ENCODE measurements at regions not wholly inside any gene's neighbourhood (a gene's known extent, or its start where the extent isn't known, plus 50 kb on each side); places are given as distances from the start of the nearest gene placed in this dataset.
A peak's percentile ranks its signal among the peaks of the same experiment; 100 is the strongest.
"Not testable (repeated sequence)": the region's sequence is repeated elsewhere in the genome, so short reads cannot be mapped to it uniquely, and the experiment has no call there.

- intact Hi-C loops (cut with micrococcal nuclease): no loop called here
- no TSS peak for BruUV-seq (replicated peaks)
- Histone ChIP-seq H3K27me3 (ENCODE audit: low read length) (no peaks in the 10 kb centered on the region), H3K36me3 (ENCODE audit: low read depth, low read length) (no peaks in the 10 kb centered on the region), H3K9me3 (ENCODE audit: low read length) (no peaks in the 10 kb centered on the region), H3K27ac (ENCODE audit: low read length) (no peak overlapping the region), H3F3A (ENCODE audit: low read length, unreplicated experiment) (no peaks in the 10 kb centered on the region), H2AFZ (ENCODE audit: low read length) (no peak overlapping the region), H4K20me1 (ENCODE audit: low read length) (no peaks in the 10 kb centered on the region), H3K4me1 (ENCODE audit: insufficient read depth, low read length) (no peaks in the 10 kb centered on the region), H3K4me3 (ENCODE audit: low read length) (no peak overlapping the region), H3K4me2 (ENCODE audit: low read length) (no peak overlapping the region), H3K79me2 (ENCODE audit: low read length) (no peaks in the 10 kb centered on the region), H3K9ac (ENCODE audit: low read length) (no peak overlapping the region), H3K9me2 (replicated peaks; ENCODE audit: low read length) (no peaks in the 10 kb centered on the region)
- ChIA-PET CTCF (no interaction called here), POLR2A (ENCODE audit: unreplicated experiment) (no interaction called here)
- TF ChIP-seq EZH2 (IDR thresholded peaks at IDR 0.05; ENCODE audit: low read length, unreplicated experiment) (no peak), CTCF (conservative IDR thresholded peaks at IDR 0.05; ENCODE audit: low read depth, low read length) (no peak), EZH2phosphoT487 (IDR thresholded peaks at IDR 0.05; ENCODE audit: borderline replicate concordance, low read length) (no peak)
- ATAC-seq (no peak), DNase-seq (no peak)
Measured at GRCh38 chr12:30564394-30564793, 131.3 kb downstream of the IPO8 start.

- H3K27me3 ChIP-seq (ENCODE audit: low read length): no peaks in the 10 kb centered on the region
- H3K9me3 ChIP-seq (ENCODE audit: low read length): no peaks in the 10 kb centered on the region
- no peak for TF ChIP-seq EZH2phosphoT487 (IDR thresholded peaks at IDR 0.05; ENCODE audit: borderline replicate concordance, low read length)
- intact Hi-C loops (cut with micrococcal nuclease): no loop called here
- BruUV-seq (replicated peaks): no TSS peak
- DNase-seq: no peak
- no peaks in the 10 kb centered on the region for H3K36me3 ChIP-seq (ENCODE audit: low read depth, low read length)
- no peak for ATAC-seq
- no peak overlapping the region for H3K4me2 ChIP-seq (ENCODE audit: low read length)
- H3K9ac ChIP-seq (ENCODE audit: low read length): no peak overlapping the region
- H3K4me3 ChIP-seq (ENCODE audit: low read length): no peak overlapping the region
- H3K9me2 ChIP-seq (replicated peaks; ENCODE audit: low read length): no peaks in the 10 kb centered on the region
- H3K4me1 ChIP-seq (ENCODE audit: insufficient read depth, low read length): peaks cover 11% of the 10 kb centered on the region
- CTCF ChIA-PET: no interaction called here
- POLR2A ChIA-PET (ENCODE audit: unreplicated experiment): no interaction called here
- H3K79me2 ChIP-seq (ENCODE audit: low read length): no peaks in the 10 kb centered on the region
- no peak overlapping the region for H3K27ac ChIP-seq (ENCODE audit: low read length)
- no peaks in the 10 kb centered on the region for H3F3A ChIP-seq (ENCODE audit: low read length, unreplicated experiment)
- no peaks in the 10 kb centered on the region for H4K20me1 ChIP-seq (ENCODE audit: low read length)
- no peak overlapping the region for H2AFZ ChIP-seq (ENCODE audit: low read length)
Measured at GRCh38 chr12:30548203-30548602, 147.5 kb downstream of the IPO8 start.

GRCh38 chr12:30546121-30546520 lies 149.5 kb downstream of the IPO8 start:
- H3K79me2 ChIP-seq (ENCODE audit: low read length): no peaks in the 10 kb centered on the region
- TF ChIP-seq CTCF (conservative IDR thresholded peaks at IDR 0.05; ENCODE audit: low read depth, low read length) (no peak), EZH2phosphoT487 (IDR thresholded peaks at IDR 0.05; ENCODE audit: borderline replicate concordance, low read length) (no peak)
- peak; percentile 46; the same call in 1 of the 2 replicates for ATAC-seq
- no peak overlapping the region for H3K4me2 ChIP-seq (ENCODE audit: low read length)
- H3K9me3 ChIP-seq (ENCODE audit: low read length): no peaks in the 10 kb centered on the region
- H3K4me3 ChIP-seq (ENCODE audit: low read length): no peak overlapping the region
- ChIA-PET CTCF (no interaction called here), POLR2A (ENCODE audit: unreplicated experiment) (interaction anchor here (0.6 kb wide), 1 partner anchor 19 kb away, joined by 9 read pairs; no protein-coding TSS in a partner anchor)
- H3K9me2 ChIP-seq (replicated peaks; ENCODE audit: low read length): no peaks in the 10 kb centered on the region
- H2AFZ ChIP-seq (ENCODE audit: low read length): peak overlapping the region; percentile 42; the same call in 1 of the 2 replicates
- peak overlapping the region; percentile 73 for H3K27ac ChIP-seq (ENCODE audit: low read length)
- H3K4me1 ChIP-seq (ENCODE audit: insufficient read depth, low read length): peaks cover 11% of the 10 kb centered on the region
- intact Hi-C loops (cut with micrococcal nuclease): no loop called here
- no peaks in the 10 kb centered on the region for H3K27me3 ChIP-seq (ENCODE audit: low read length)
- DNase-seq: peak; percentile 63
- H3K9ac ChIP-seq (ENCODE audit: low read length): peak overlapping the region; percentile 27; the same call in 1 of the 2 replicates
- H3K36me3 ChIP-seq (ENCODE audit: low read depth, low read length): no peaks in the 10 kb centered on the region
- H4K20me1 ChIP-seq (ENCODE audit: low read length): no peaks in the 10 kb centered on the region
- no TSS peak for BruUV-seq (replicated peaks)
- H3F3A ChIP-seq (ENCODE audit: low read length, unreplicated experiment): no peaks in the 10 kb centered on the region

- H3K9me3 ChIP-seq (ENCODE audit: low read length); CTCF ChIA-PET; H2AFZ ChIP-seq (ENCODE audit: low read length); POLR2A ChIA-PET (ENCODE audit: unreplicated experiment); H3K36me3 ChIP-seq (ENCODE audit: low read depth, low read length); H3K4me3 ChIP-seq (ENCODE audit: low read length); intact Hi-C loops (cut with micrococcal nuclease); H3K4me2 ChIP-seq (ENCODE audit: low read length); BruUV-seq (replicated peaks); H3K27me3 ChIP-seq (ENCODE audit: low read length); H3K27ac ChIP-seq (ENCODE audit: low read length); H3F3A ChIP-seq (ENCODE audit: low read length, unreplicated experiment); DNase-seq; H3K79me2 ChIP-seq (ENCODE audit: low read length); H3K9ac ChIP-seq (ENCODE audit: low read length); H4K20me1 ChIP-seq (ENCODE audit: low read length); ATAC-seq; H3K9me2 ChIP-seq (replicated peaks; ENCODE audit: low read length): not testable (repeated sequence)
- peaks cover 11% of the 10 kb centered on the region for H3K4me1 ChIP-seq (ENCODE audit: insufficient read depth, low read length)
Measured at GRCh38 chr12:30544704-30545103, 151.0 kb downstream of the IPO8 start.
